Testis (tissue), 2 donors: ENCODE measurements at regions not wholly inside any gene's neighbourhood (a gene's known extent, or its start where the extent isn't known, plus 50 kb on each side); places are given as distances from the start of the nearest gene placed in this dataset.

ENCODE experiments used
- DNase-seq: peaks from one replicate; pipeline ENCODE4 v3.0.0-alpha.2; 2019
- H3K27ac ChIP-seq, 2 donors: fragments of 200-600 bp; sonication (generic); one replicate each; pipeline ENCODE4 v1.5.1; 2019
- H3K27me3 ChIP-seq: fragments of 200-600 bp; sonication (generic); one replicate; pipeline ENCODE4 v1.5.1; 2019
- H3K36me3 ChIP-seq: fragments of 200-600 bp; sonication (generic); one replicate; pipeline ENCODE4 v1.5.1; 2017; ENCODE audit warnings: low read depth; ENCODE audit errors: missing control alignments
- H3K4me1 ChIP-seq: fragments of 200-600 bp; sonication (generic); one replicate; pipeline ENCODE4 v1.5.1; 2019
- H3K4me3 ChIP-seq, 2 donors: fragments of 200-600 bp; sonication (generic); one replicate each; pipeline ENCODE4 v1.5.1; 2017 to 2019
- H3K9me3 ChIP-seq: fragments of 200-600 bp; sonication (generic); one replicate; pipeline ENCODE4 v1.5.1; 2017
- CTCF ChIP-seq, 3 experiments: fragments of 450-650 bp in 2 of 3; fragments of 200-600 bp in 1 of 3; sonication (generic) in 1 of 3; IDR thresholded peaks; one replicate each; pipeline ENCODE4 v1.5.1; 2016 to 2019; ENCODE audit warnings: antibody characterized with exemption in 3 of 3, mild to moderate bottlenecking in 2 of 3, moderate library complexity in 1 of 3
- POLR2A ChIP-seq: fragments of 450-650 bp; IDR thresholded peaks from one replicate; pipeline ENCODE4 v1.6.1; 2017; ENCODE audit warnings: antibody characterized with exemption, mild to moderate bottlenecking, moderate library complexity
- WGBS, 2 donors: methylation state at CpG; one replicate each; pipeline ENCODE4 v1.1.5; 2018; 5-methylcytosine and 5-hydroxymethylcytosine counted together
- intact Hi-C: fragments of 100-400 bp; cut with DNase I; formaldehyde crosslinking; loops from one replicate; pipeline ENCODE4 v1.15.1; 2023; ENCODE audit warnings: low total_unique reads

GRCh38 chr4:126071346-126072333 is 756.9 kb downstream of the FAT4 start:
- no peak for TF ChIP-seq POLR2A
- no peak for TF ChIP-seq CTCF (IDR thresholded peaks at IDR 0.05)
- no peaks in the 10 kb centered on the region for H3K9me3 ChIP-seq
- intact Hi-C loops: no loop called here
- H3K4me3 ChIP-seq: no peak overlapping the region
- no peaks in the 10 kb centered on the region for H3K36me3 ChIP-seq
- H3K27ac ChIP-seq: no peak overlapping the region
- no peak for DNase-seq
- no peaks in the 10 kb centered on the region for H3K27me3 ChIP-seq
- 32 to 38% methylated on average over 4 of the region's 4 CpGs for WGBS, 2 donors
- no peaks in the 10 kb centered on the region for H3K4me1 ChIP-seq

DNA sequence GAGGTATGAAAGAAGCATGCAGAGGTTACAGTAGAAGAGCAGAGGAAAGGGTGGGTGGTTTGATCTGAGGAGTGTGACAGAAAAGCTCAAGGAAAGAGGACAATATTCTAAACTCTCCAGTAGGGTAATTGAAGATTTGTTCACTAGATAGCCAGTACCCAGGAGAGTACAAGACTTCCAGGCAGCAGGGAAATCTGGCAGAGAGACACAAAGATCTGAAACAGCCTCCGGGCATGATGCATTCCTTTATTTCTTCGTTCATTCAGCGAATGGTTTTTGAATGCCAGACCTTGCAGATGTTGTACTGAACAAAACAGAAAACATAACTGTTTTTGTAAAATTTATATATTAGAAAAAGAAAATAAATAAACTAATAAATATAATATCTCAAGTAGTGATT is 766.6 kb downstream of the FAT4 start:
- H3K9me3 ChIP-seq: no peaks in the 10 kb centered on the region
- TF ChIP-seq POLR2A: no peak
- no peak for TF ChIP-seq CTCF (IDR thresholded peaks at IDR 0.05)
- DNase-seq: no peak
- H3K4me3 ChIP-seq: no peak overlapping the region
- 48 to 66% methylated on average over 3 of the region's 3 CpGs for WGBS, 2 donors
- intact Hi-C loops: no loop called here
- no peak overlapping the region for H3K27ac ChIP-seq
- H3K36me3 ChIP-seq: no peaks in the 10 kb centered on the region
- no peaks in the 10 kb centered on the region for H3K4me1 ChIP-seq
- no peaks in the 10 kb centered on the region for H3K27me3 ChIP-seq

GRCh38 chr4:126086041-126086440 is 771.3 kb downstream of the FAT4 start:
- Histone ChIP-seq H3K9me3 (no peaks in the 10 kb centered on the region), H3K4me1 (no peaks in the 10 kb centered on the region), H3K36me3 (no peaks in the 10 kb centered on the region), H3K27me3 (no peaks in the 10 kb centered on the region), H3K4me3 (no peak overlapping the region), H3K27ac (no peak overlapping the region)
- no peak for DNase-seq
- intact Hi-C loops: no loop called here
- WGBS, 2 donors: 82 to 91% methylated on average over 2 of the region's 2 CpGs
- TF ChIP-seq CTCF (IDR thresholded peaks at IDR 0.05) (no peak), POLR2A (no peak)

- H3K4me1 ChIP-seq: no peaks in the 10 kb centered on the region
- H3K36me3 ChIP-seq: no peaks in the 10 kb centered on the region
- no peaks in the 10 kb centered on the region for H3K9me3 ChIP-seq
- no peaks in the 10 kb centered on the region for H3K27me3 ChIP-seq
- no peak for DNase-seq
- H3K27ac ChIP-seq: no peak overlapping the region
- H3K4me3 ChIP-seq: no peak overlapping the region
- intact Hi-C loops: no loop called here
- TF ChIP-seq POLR2A: no peak
- no peak for TF ChIP-seq CTCF (IDR thresholded peaks at IDR 0.05)
Measured at GRCh38 chr4:126087101-126087500, 772.3 kb downstream of the FAT4 start.
